ENCODE measurements at regions not wholly inside any gene's neighbourhood (a gene's known extent, or its start where the extent isn't known, plus 50 kb on each side); places are given as distances from the start of the nearest gene placed in this dataset.

DNA sequence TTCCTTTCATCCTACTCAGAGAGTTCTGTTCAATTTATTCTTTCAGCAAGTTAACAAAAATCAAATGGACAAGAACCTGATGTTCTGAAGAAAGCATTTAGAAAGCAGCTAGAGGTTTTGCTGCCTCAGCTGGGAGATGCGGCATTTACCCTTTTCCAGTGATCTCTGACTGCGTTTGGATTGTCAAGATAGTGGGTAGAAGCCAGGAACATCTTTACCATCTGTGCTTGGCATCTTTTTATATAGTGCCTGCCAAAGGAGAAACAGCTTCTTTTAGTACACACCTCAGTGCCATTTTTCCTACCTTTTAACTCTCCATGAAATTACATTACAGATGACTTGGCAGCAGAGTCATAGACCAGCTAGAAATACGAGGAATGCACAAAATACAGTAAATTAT is 680.8 kb downstream of the SLITRK1 start:
- Histone ChIP-seq H3K9me3 (replicated peaks; ENCODE audit: control insufficient read depth, insufficient read depth, low read length) (no peaks in the 10 kb centered on the region), H3K4me3 (no peak overlapping the region), H3K79me2 (ENCODE audit: control insufficient read depth, insufficient read depth, low read length) (no peaks in the 10 kb centered on the region), H3K27ac (ENCODE audit: control insufficient read depth, insufficient read depth) (no peak overlapping the region), H3K36me3 (ENCODE audit: control insufficient read depth in 2 of 2, insufficient read depth in 2 of 2, low read length in 1 of 2) (no peaks in the 10 kb centered on the region), H4K20me1 (ENCODE audit: control insufficient read depth, insufficient read depth) (no peaks in the 10 kb centered on the region), H3K27me3 (replicated peaks in 1 of 2; ENCODE audit: control insufficient read depth in 2 of 2, insufficient read depth in 2 of 2, low read length in 1 of 2) (no peaks in the 10 kb centered on the region), H3K4me2 (ENCODE audit: control insufficient read depth, insufficient read depth) (no peak overlapping the region), H3K9ac (ENCODE audit: control insufficient read depth, insufficient read depth, low read length) (no peak overlapping the region), H3K4me1 (ENCODE audit: control insufficient read depth, insufficient read depth, low read length) (no peaks in the 10 kb centered on the region), H2AFZ (ENCODE audit: control insufficient read depth, low read depth, low read length) (no peak overlapping the region)
- no peak for TF ChIP-seq CBFB (IDR thresholded peaks at IDR 0.05; ENCODE audit: low read depth)
- TF ChIP-seq ATF2 (IDR thresholded peaks at IDR 0.05; ENCODE audit: low read length): no peak
- TF ChIP-seq, protein P1, sequence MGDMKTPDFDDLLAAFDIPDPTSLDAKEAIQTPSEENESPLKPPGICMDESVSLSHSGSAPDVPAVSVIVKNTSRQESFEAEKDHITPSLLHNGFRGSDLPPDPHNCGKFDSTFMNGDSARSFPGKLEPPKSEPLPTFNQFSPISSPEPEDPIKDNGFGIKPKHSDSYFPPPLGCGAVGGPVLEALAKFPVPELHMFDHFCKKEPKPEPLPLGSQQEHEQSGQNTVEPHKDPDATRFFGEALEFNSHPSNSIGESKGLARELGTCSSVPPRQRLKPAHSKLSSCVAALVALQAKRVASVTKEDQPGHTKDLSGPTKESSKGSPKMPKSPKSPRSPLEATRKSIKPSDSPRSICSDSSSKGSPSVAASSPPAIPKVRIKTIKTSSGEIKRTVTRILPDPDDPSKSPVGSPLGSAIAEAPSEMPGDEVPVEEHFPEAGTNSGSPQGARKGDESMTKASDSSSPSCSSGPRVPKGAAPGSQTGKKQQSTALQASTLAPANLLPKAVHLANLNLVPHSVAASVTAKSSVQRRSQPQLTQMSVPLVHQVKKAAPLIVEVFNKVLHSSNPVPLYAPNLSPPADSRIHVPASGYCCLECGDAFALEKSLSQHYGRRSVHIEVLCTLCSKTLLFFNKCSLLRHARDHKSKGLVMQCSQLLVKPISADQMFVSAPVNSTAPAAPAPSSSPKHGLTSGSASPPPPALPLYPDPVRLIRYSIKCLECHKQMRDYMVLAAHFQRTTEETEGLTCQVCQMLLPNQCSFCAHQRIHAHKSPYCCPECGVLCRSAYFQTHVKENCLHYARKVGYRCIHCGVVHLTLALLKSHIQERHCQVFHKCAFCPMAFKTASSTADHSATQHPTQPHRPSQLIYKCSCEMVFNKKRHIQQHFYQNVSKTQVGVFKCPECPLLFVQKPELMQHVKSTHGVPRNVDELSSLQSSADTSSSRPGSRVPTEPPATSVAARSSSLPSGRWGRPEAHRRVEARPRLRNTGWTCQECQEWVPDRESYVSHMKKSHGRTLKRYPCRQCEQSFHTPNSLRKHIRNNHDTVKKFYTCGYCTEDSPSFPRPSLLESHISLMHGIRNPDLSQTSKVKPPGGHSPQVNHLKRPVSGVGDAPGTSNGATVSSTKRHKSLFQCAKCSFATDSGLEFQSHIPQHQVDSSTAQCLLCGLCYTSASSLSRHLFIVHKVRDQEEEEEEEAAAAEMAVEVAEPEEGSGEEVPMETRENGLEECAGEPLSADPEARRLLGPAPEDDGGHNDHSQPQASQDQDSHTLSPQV (IDR thresholded peaks at IDR 0.05): no peak
- no peak for TF ChIP-seq STAT1 (conservative IDR thresholded peaks at IDR 0.05)
- no peak for TF ChIP-seq BACH1 (IDR thresholded peaks at IDR 0.05; ENCODE audit: borderline replicate concordance)
- TF ChIP-seq TAF1 (IDR thresholded peaks at IDR 0.05; ENCODE audit: borderline replicate concordance, low read depth, low read length): no peak
- TF ChIP-seq, protein P2, sequence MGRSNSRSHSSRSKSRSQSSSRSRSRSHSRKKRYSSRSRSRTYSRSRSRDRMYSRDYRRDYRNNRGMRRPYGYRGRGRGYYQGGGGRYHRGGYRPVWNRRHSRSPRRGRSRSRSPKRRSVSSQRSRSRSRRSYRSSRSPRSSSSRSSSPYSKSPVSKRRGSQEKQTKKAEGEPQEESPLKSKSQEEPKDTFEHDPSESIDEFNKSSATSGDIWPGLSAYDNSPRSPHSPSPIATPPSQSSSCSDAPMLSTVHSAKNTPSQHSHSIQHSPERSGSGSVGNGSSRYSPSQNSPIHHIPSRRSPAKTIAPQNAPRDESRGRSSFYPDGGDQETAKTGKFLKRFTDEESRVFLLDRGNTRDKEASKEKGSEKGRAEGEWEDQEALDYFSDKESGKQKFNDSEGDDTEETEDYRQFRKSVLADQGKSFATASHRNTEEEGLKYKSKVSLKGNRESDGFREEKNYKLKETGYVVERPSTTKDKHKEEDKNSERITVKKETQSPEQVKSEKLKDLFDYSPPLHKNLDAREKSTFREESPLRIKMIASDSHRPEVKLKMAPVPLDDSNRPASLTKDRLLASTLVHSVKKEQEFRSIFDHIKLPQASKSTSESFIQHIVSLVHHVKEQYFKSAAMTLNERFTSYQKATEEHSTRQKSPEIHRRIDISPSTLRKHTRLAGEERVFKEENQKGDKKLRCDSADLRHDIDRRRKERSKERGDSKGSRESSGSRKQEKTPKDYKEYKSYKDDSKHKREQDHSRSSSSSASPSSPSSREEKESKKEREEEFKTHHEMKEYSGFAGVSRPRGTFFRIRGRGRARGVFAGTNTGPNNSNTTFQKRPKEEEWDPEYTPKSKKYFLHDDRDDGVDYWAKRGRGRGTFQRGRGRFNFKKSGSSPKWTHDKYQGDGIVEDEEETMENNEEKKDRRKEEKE (IDR thresholded peaks at IDR 0.05): no peak
- TF ChIP-seq NR2C1 (IDR thresholded peaks at IDR 0.05): no peak
- RAD21 ChIA-PET (ENCODE audit: unreplicated experiment): no interaction called here
- FAIRE-seq (no peak), ATAC-seq (no peak), DNase-seq (ENCODE audit: low read depth, low spot score) (no peak)
- CTCF ChIA-PET: no interaction called here
- in situ Hi-C loops (cut with MboI): no loop called here
- BruUV-seq (replicated peaks): no TSS peak
- 0% methylated on average over 3 of the region's 3 CpGs for WGBS (ENCODE audit: insufficient coverage, insufficient replicate concordance, low lambda C conversion rate, missing lambda C conversion rate)
- SMC1A ChIA-PET (ENCODE audit: uncharacterized antibody, unreplicated experiment): no interaction called here
- POLR2A ChIA-PET: no interaction called here
- intact Hi-C loops (cut with micrococcal nuclease; ENCODE audit: unreplicated experiment): no loop called here

Measured in GM12878 (cell line).